ENCODE measurements at regions not wholly inside any gene's neighbourhood (a gene's known extent, or its start where the extent isn't known, plus 50 kb on each side); places are given as distances from the start of the nearest gene placed in this dataset.

DNA sequence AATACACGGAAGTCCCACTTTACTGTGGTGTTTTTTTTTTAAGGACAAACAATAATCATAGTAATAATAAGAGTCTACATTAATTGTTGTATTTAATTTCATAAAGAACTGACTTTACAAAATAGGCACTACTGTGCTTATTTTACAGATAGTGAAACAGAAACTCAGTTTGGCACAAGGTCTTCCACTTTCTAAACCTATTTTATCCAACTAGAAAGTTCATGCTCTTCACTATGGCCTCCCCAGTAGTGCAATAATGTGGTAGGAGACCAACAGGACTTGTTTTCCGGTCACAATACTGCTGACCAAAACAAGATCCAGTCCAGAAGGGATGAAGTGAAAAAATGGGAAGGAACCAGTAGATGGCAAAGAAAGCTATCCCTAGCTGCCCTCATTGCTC, 531.6 kb downstream of the CAAP1 start:
- DNase-seq, result no peak
- H3K4me1 ChIP-seq, result no peaks in the 10 kb centered on the region
- no peaks in the 10 kb centered on the region for H3K9me3 ChIP-seq (replicated peaks)
- H3K27me3 ChIP-seq (ENCODE audit: low read depth), result no peaks in the 10 kb centered on the region
- no peak overlapping the region for H3K27ac ChIP-seq (replicated peaks)
- TF ChIP-seq, protein P1, sequence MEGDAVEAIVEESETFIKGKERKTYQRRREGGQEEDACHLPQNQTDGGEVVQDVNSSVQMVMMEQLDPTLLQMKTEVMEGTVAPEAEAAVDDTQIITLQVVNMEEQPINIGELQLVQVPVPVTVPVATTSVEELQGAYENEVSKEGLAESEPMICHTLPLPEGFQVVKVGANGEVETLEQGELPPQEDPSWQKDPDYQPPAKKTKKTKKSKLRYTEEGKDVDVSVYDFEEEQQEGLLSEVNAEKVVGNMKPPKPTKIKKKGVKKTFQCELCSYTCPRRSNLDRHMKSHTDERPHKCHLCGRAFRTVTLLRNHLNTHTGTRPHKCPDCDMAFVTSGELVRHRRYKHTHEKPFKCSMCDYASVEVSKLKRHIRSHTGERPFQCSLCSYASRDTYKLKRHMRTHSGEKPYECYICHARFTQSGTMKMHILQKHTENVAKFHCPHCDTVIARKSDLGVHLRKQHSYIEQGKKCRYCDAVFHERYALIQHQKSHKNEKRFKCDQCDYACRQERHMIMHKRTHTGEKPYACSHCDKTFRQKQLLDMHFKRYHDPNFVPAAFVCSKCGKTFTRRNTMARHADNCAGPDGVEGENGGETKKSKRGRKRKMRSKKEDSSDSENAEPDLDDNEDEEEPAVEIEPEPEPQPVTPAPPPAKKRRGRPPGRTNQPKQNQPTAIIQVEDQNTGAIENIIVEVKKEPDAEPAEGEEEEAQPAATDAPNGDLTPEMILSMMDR (IDR thresholded peaks at IDR 0.05; ENCODE audit: borderline replicate concordance), result no peak
- H3K36me3 ChIP-seq, result no peaks in the 10 kb centered on the region
- H3K4me3 ChIP-seq, result no peak overlapping the region
- intact Hi-C loops (cut with micrococcal nuclease), result no loop called here

DNA sequence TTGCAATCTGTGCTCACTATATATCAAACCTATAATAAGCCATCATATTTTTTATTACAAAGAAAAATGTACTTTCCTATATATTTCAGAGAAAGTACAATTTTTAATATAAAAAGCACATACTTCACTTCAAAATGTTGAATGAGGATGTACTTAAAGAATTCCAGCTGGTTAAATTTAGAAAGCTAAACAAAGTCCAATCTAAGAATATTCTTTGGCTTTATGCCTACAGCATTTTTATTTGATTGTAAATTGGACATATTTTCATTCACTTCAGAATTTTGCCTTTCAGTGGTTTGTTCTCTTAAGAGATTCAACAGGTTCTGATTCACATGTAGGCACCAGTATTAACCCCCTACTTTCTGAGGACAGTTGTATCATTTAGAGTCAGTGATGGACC, 533.8 kb downstream of the CAAP1 start:
- Histone ChIP-seq H3K27me3 (ENCODE audit: low read depth) (no peaks in the 10 kb centered on the region), H3K4me1 (no peaks in the 10 kb centered on the region), H3K27ac (replicated peaks) (no peak overlapping the region), H3K4me3 (no peak overlapping the region), H3K9me3 (replicated peaks) (no peaks in the 10 kb centered on the region), H3K36me3 (no peaks in the 10 kb centered on the region)
- intact Hi-C loops (cut with micrococcal nuclease), result no loop called here
- DNase-seq, result no peak
- TF ChIP-seq, protein P1 (IDR thresholded peaks at IDR 0.05; ENCODE audit: borderline replicate concordance), result no peak

DNA sequence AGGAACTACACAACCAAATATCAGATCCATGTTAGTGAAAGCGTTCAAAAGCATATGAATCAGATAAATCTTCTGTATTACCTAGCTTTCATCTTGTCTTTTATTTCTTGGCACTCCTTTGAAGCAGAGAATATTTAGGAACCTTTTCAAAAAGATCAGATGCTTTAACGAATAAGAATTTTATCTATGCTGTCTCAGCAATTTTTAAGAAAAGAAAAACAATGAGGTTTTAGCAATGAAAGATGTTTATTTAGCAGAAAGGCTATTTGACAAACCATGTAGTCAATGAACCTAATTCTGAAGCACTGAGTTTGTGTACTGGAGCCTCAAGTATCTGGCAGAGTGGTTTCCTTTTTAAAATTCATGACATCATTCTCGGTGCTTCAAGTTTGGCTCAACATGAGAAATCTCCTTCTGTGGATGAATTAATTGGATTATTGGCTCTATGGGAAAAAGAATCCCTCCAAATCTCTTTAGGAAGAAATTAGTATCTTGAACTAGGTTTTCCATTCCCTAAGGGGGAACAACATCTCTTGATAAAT, 534.7 kb downstream of the CAAP1 start:
- Histone ChIP-seq H3K4me1 (no peaks in the 10 kb centered on the region), H3K9me3 (replicated peaks) (no peaks in the 10 kb centered on the region), H3K27ac (replicated peaks) (no peak overlapping the region), H3K4me3 (no peak overlapping the region), H3K27me3 (ENCODE audit: low read depth) (no peaks in the 10 kb centered on the region), H3K36me3 (no peaks in the 10 kb centered on the region)
- intact Hi-C loops (cut with micrococcal nuclease), result no loop called here
- TF ChIP-seq, protein P1 (IDR thresholded peaks at IDR 0.05; ENCODE audit: borderline replicate concordance), result no peak
- no peak for DNase-seq

DNA sequence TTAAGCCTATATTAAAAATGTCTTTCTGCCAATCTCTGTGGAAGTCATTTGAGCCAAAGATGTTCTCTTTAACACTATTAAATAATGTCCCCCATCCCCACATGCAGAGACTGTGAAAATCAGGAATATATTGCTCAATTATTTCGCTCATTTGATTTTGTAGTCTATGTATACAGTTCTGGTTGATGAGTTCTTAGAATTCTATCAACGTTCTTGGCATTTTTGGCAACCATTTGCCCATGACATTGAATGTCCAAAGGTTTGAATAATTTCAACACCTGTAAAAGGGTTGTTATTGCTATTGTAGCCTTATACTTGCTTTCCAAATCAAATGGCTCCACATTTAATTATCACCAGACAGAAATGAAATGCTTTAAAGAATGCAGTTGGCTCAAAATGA, 536.1 kb downstream of the CAAP1 start:
- Histone ChIP-seq H3K27me3 (ENCODE audit: low read depth) (no peaks in the 10 kb centered on the region), H3K36me3 (no peaks in the 10 kb centered on the region), H3K4me3 (no peak overlapping the region), H3K9me3 (replicated peaks) (peaks cover 6% of the 10 kb centered on the region), H3K4me1 (no peaks in the 10 kb centered on the region), H3K27ac (replicated peaks) (no peak overlapping the region)
- TF ChIP-seq, protein P1 (IDR thresholded peaks at IDR 0.05; ENCODE audit: borderline replicate concordance), result no peak
- DNase-seq, result no peak
- intact Hi-C loops (cut with micrococcal nuclease), result no loop called here

DNA sequence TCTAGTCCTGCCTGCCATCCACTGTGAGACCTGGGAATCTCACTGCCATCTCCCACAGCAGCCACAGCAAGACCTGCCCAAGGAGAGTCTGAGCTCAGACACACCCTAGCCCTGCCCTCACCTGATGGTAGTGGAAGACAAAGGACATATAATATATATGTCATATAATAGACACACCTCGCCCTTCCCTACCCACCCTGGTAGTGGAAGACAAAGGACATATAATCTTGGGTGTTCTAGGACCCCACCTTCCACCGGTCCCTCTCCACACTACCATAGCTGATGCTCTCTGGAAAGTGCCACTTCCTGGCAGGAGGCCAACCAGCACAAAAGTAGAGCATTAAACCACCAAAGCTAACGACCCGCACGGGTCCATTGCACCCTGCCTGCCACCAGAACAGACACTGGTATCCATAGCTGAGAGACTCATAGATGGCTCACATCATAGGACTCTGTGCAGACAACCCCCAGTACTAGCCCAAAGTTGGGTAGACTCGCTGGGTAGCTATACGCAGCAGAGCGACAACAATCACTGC, 545.6 kb downstream of the CAAP1 start:
- no peak overlapping the region for H3K27ac ChIP-seq (replicated peaks)
- H3K9me3 ChIP-seq (replicated peaks), result peaks cover 48% of the 10 kb centered on the region
- DNase-seq, result no peak
- no peaks in the 10 kb centered on the region for H3K36me3 ChIP-seq
- H3K27me3 ChIP-seq (ENCODE audit: low read depth), result no peaks in the 10 kb centered on the region
- H3K4me3 ChIP-seq, result no peak overlapping the region
- intact Hi-C loops (cut with micrococcal nuclease), result no loop called here
- H3K4me1 ChIP-seq, result no peaks in the 10 kb centered on the region
- TF ChIP-seq, protein P1 (IDR thresholded peaks at IDR 0.05; ENCODE audit: borderline replicate concordance), result no peak
